ENCODE measurements at regions not wholly inside any gene's neighbourhood (a gene's known extent, or its start where the extent isn't known, plus 50 kb on each side); places are given as distances from the start of the nearest gene placed in this dataset.

DNA sequence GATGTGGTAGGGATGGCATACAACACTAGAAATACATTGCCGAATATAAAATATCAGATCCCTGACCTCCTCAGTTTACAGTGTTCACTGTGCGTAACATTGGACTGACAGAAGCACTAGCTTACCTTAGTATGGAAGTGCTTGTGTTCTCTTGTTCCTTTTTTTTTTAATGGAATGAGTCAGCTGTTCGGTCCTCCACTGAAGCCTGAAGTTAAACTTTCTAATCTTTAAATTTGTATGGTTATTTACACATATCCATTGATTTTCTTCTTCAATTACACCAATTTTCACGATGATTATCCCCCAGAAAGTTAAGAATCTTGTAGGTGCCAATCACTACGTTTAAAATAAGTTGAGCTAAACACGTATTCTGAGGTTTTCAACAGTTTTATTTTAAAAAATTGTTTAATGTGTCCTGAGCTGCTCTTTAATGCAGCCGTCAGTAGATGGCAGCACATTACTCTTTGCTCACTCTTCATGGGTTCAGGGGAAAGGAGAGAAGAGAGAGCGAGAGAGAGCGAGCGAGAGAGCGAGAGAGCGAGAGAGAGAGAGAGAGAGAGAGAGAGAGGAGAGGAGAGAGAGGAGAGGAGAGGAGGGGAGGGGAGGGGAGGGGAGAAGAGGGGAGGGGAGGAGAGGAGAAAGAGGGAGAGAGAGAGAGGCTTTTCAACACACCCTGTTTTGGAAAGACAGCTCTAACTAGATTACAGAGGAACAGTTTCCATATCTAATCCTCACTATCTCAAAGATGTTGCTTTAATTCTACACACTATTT, 134.7 kb upstream of the SCAF11 start:
- no peak overlapping the region for H3K27ac ChIP-seq (ENCODE audit: low read length)
- Mint-ChIP-seq H3K4me3 (peak overlapping the region; percentile 80), H3K27ac (peak overlapping the region; percentile 84 to 85), H3K4me1 (peaks cover 7% of the 10 kb centered on the region in 2 donors), H3K9me3 (no peaks in the 10 kb centered on the region), H3K36me3 (no peaks in the 10 kb centered on the region), H3K27me3 (ENCODE audit: low read depth in 2 of 2) (peaks cover 15 to 34% of the 10 kb centered on the region in 2 donors)
- peaks cover 5% of the 10 kb centered on the region for H3K4me1 ChIP-seq (ENCODE audit: control insufficient read depth, insufficient read depth, low read length)
- H3K27me3 ChIP-seq (ENCODE audit: control insufficient read depth, insufficient read depth, low read length): no peaks in the 10 kb centered on the region
- H3K4me3 ChIP-seq (ENCODE audit: low read length): no peak overlapping the region
- TF ChIP-seq, protein P1, sequence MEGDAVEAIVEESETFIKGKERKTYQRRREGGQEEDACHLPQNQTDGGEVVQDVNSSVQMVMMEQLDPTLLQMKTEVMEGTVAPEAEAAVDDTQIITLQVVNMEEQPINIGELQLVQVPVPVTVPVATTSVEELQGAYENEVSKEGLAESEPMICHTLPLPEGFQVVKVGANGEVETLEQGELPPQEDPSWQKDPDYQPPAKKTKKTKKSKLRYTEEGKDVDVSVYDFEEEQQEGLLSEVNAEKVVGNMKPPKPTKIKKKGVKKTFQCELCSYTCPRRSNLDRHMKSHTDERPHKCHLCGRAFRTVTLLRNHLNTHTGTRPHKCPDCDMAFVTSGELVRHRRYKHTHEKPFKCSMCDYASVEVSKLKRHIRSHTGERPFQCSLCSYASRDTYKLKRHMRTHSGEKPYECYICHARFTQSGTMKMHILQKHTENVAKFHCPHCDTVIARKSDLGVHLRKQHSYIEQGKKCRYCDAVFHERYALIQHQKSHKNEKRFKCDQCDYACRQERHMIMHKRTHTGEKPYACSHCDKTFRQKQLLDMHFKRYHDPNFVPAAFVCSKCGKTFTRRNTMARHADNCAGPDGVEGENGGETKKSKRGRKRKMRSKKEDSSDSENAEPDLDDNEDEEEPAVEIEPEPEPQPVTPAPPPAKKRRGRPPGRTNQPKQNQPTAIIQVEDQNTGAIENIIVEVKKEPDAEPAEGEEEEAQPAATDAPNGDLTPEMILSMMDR (IDR thresholded peaks at IDR 0.05): peak; percentile 62
- intact Hi-C loops (cut with micrococcal nuclease): loop anchor here (1.0 to 2.0 kb wide), 2 partner anchors 178 to 896 kb away; no protein-coding TSS in a partner anchor
- no peaks in the 10 kb centered on the region for H3K36me3 ChIP-seq (ENCODE audit: control insufficient read depth, insufficient read depth, low read length)
- H3K9me3 ChIP-seq (ENCODE audit: control insufficient read depth, insufficient read depth, low read length): no peaks in the 10 kb centered on the region
- 13% methylated on average over 5 of the region's 12 CpGs for WGBS (ENCODE audit: insufficient coverage)
- DNase-seq (peak; percentile 18 to 85), ATAC-seq (peak; percentile 88 to 98 (median 97))

DNA sequence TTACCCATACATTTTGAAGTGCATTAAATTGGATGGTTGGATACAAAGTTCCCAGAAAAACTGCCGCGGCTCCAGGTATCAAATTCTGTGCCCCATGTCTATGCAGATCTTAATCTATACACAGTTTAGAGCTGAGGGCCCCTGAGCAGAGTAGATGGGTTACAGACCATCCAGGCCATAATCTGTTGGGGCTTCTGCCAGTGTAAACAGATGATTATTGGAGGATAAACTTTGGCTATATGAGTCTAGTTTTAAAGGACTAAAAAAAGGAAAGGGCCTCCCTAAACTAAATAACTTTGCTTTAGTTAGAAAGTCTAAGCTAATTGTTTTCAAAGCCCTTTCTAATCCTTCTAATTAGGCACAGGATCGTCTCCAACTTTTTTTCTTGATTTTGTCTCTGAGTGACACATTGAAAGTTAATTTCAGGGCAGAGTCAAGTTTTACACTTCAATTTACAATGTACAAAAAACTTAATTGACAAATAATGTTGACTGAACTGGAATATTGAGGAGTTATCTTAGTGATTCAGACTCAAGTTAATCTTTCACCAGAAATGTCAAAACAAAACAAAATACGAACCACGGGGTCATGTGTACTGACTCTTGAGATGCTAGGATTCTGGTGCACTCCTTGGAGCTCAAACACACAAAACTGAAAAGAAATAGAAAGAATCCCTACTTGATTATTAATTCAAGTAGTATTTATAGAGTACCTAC, 133.9 kb upstream of the SCAF11 start:
- Mint-ChIP-seq H3K27ac (no peak overlapping the region), H3K4me3 (no peak overlapping the region), H3K4me1 (peaks cover 7% of the 10 kb centered on the region in 2 donors), H3K27me3 (ENCODE audit: low read depth in 2 of 2) (peaks cover 17 to 36% of the 10 kb centered on the region in 2 donors), H3K36me3 (no peaks in the 10 kb centered on the region), H3K9me3 (no peaks in the 10 kb centered on the region)
- Histone ChIP-seq H3K36me3 (ENCODE audit: control insufficient read depth, insufficient read depth, low read length) (no peaks in the 10 kb centered on the region), H3K4me1 (ENCODE audit: control insufficient read depth, insufficient read depth, low read length) (peaks cover 5% of the 10 kb centered on the region), H3K27me3 (ENCODE audit: control insufficient read depth, insufficient read depth, low read length) (no peaks in the 10 kb centered on the region), H3K4me3 (ENCODE audit: low read length) (no peak overlapping the region), H3K27ac (ENCODE audit: low read length) (no peak overlapping the region), H3K9me3 (ENCODE audit: control insufficient read depth, insufficient read depth, low read length) (no peaks in the 10 kb centered on the region)
- intact Hi-C loops (cut with micrococcal nuclease): loop anchor here (2.0 kb wide), 1 partner anchor 897 kb away; no protein-coding TSS in a partner anchor
- WGBS (ENCODE audit: insufficient coverage): 67% methylated on average over 4 of the region's 5 CpGs
- DNase-seq (no peak), ATAC-seq (no peak)
- TF ChIP-seq, protein P1 (IDR thresholded peaks at IDR 0.05): no peak

DNA sequence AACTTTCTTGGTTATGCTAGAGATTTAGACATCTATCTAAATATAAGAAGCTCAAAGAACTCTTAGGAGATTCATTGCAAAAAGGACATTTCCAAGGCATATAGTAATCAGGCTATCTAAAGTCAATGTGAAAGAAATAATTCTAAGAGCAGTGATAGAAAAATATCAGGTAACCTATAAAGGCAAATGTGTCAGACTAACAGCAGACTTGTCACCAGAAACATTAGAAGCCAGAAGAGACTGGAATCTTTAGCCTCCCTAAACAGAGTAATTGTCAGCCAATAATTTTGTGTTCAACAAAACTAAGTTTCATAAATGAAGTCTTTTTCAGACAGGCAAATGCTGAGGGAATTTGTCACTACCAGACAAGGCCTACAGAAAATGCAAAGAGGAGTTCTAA, 122.0 kb upstream of the SCAF11 start:
- TF ChIP-seq, protein P1 (IDR thresholded peaks at IDR 0.05): no peak
- Histone ChIP-seq H3K4me3 (ENCODE audit: low read length) (no peak overlapping the region), H3K4me1 (ENCODE audit: control insufficient read depth, insufficient read depth, low read length) (peaks cover 3% of the 10 kb centered on the region), H3K36me3 (ENCODE audit: control insufficient read depth, insufficient read depth, low read length) (no peaks in the 10 kb centered on the region), H3K9me3 (ENCODE audit: control insufficient read depth, insufficient read depth, low read length) (no peaks in the 10 kb centered on the region), H3K27ac (ENCODE audit: low read length) (no peak overlapping the region), H3K27me3 (ENCODE audit: control insufficient read depth, insufficient read depth, low read length) (no peaks in the 10 kb centered on the region)
- peaks cover 10% of the 10 kb centered on the region for H3K36me3 Mint-ChIP-seq
- H3K4me1 Mint-ChIP-seq: no peaks in the 10 kb centered on the region
- DNase-seq (no peak), ATAC-seq (no peak)
- H3K27ac Mint-ChIP-seq: no peak overlapping the region
- intact Hi-C loops (cut with micrococcal nuclease): no loop called here
- H3K27me3 Mint-ChIP-seq (ENCODE audit: low read depth in 2 of 2): peaks cover 4 to 68% of the 10 kb centered on the region in 2 donors
- no peak overlapping the region for H3K4me3 Mint-ChIP-seq
- peaks cover 0 to 10% of the 10 kb centered on the region in 2 donors for H3K9me3 Mint-ChIP-seq
